H1 (cell line): ENCODE measurements at regions not wholly inside any gene's neighbourhood (a gene's known extent, or its start where the extent isn't known, plus 50 kb on each side); places are given as distances from the start of the nearest gene placed in this dataset.
"Not testable (repeated sequence)": the region's sequence is repeated elsewhere in the genome, so short reads cannot be mapped to it uniquely, and the experiment has no call there.

Experiments
- CTCF ChIA-PET: fragments of 300-600 bp; sonication (Branson Sonifier 250); formaldehyde crosslinking; loops from one replicate; lab custom pipeline; 2021; ENCODE audit not compliant: partially characterized antibody; lab: Charles Lee
- POLR2A ChIA-PET: fragments of 300-600 bp; sonication (Branson Sonifier 250); formaldehyde crosslinking; loops from one replicate; lab custom pipeline; 2021; ENCODE audit warnings: inconsistent platforms; ENCODE audit not compliant: partially characterized antibody; lab: Charles Lee
- DNase-seq, 2 experiments: peaks; one replicate each; pipeline versions ENCODE4 v3.0.0 to v3.0.0-alpha.2; 2010 to 2022; ENCODE audit warnings: low spot score in 2 of 2, low read depth in 1 of 2, mixed read lengths in 1 of 2
- FAIRE-seq: peaks from 2 replicates; lab custom pipeline; 2011; peaks lifted over from hg19 to GRCh38; lab: Jason Lieb, UNC
- H2AFZ ChIP-seq: 2 replicates; pipeline ENCODE4 v1.8.1; 2012; ENCODE audit warnings: low read length, inconsistent platforms
- H2AK5ac ChIP-seq: 2 replicates; pipeline ENCODE4 v1.6.1; 2013; ENCODE audit warnings: low read depth, low read length
- H2BK120ac ChIP-seq: replicated peaks from 2 replicates; pipeline ENCODE3; 2013; ENCODE audit warnings: low read depth, low read length, inconsistent platforms
- H2BK12ac ChIP-seq: 2 replicates; pipeline ENCODE4 v1.6.1; 2013; ENCODE audit warnings: low read depth, low read length
- H2BK15ac ChIP-seq: 2 replicates; pipeline ENCODE4 v1.6.1; 2013; ENCODE audit warnings: low read length
- H2BK20ac ChIP-seq: 2 replicates; pipeline ENCODE4 v1.6.1; 2013; ENCODE audit warnings: low read length
- H2BK5ac ChIP-seq: 2 replicates; pipeline ENCODE4 v1.6.1; 2013; ENCODE audit warnings: low read depth, low read length
- H3K14ac ChIP-seq: 2 replicates; pipeline ENCODE4 v1.6.1; 2013; ENCODE audit warnings: inconsistent platforms; ENCODE audit not compliant: insufficient read length
- H3K18ac ChIP-seq: 2 replicates; pipeline ENCODE4 v1.6.1; 2013; ENCODE audit warnings: low read length; ENCODE audit errors: extremely low read depth
- H3K23ac ChIP-seq: 2 replicates; pipeline ENCODE4 v1.6.1; 2013; ENCODE audit warnings: inconsistent platforms; ENCODE audit not compliant: insufficient read length
- H3K23me2 ChIP-seq: 2 replicates; pipeline ENCODE4 v1.6.1; 2013; ENCODE audit warnings: low read depth, low read length
- H3K27ac ChIP-seq: 2 replicates; pipeline ENCODE4 v1.6.1; 2011; ENCODE audit warnings: low read depth, low read length, inconsistent platforms
- H3K27me3 ChIP-seq, 4 experiments: replicated peaks in 1 of 4; 1 replicate in 1 of 4; 2 replicates in 3 of 4; pipeline versions ENCODE4 v1.6.1 to v1.8.1; 2011 to 2013; ENCODE audit warnings: low read length in 3 of 4, mild to moderate bottlenecking in 3 of 4, inconsistent platforms in 2 of 4, mixed read lengths in 2 of 4, moderate library complexity in 1 of 4; ENCODE audit not compliant: control insufficient read depth in 3 of 4, insufficient read depth in 3 of 4; ENCODE audit errors: extremely low read depth in 1 of 4
- H3K36me3 ChIP-seq, 4 experiments: 2 replicates each; pipeline versions ENCODE4 v1.6.1 to v1.8.1; 2011 to 2013; ENCODE audit warnings: mild to moderate bottlenecking in 4 of 4, low read length in 3 of 4, moderate library complexity in 2 of 4, control low read depth in 1 of 4, inconsistent platforms in 1 of 4; ENCODE audit not compliant: insufficient read depth in 4 of 4, control insufficient read depth in 2 of 4
- H3K4ac ChIP-seq: replicated peaks from 2 replicates; pipeline ENCODE3; 2013; ENCODE audit warnings: low read length, low read depth, mixed read lengths, inconsistent platforms; ENCODE audit not compliant: insufficient read length
- H3K4me1 ChIP-seq, 4 experiments: replicated peaks in 1 of 4; 1 replicate in 1 of 4; 2 replicates in 3 of 4; pipeline versions ENCODE4 v1.6.1 to v1.8.1; 2011 to 2013; ENCODE audit warnings: low read length in 3 of 4, inconsistent platforms in 2 of 4, mixed read lengths in 1 of 4; ENCODE audit not compliant: insufficient read depth in 4 of 4, control insufficient read depth in 3 of 4
- H3K4me2 ChIP-seq, 2 experiments: 2 replicates each; pipeline versions ENCODE4 v1.6.1 to v1.8.1; 2011 to 2013; ENCODE audit warnings: low read depth in 2 of 2, low read length in 2 of 2, control low read depth in 1 of 2, inconsistent platforms in 1 of 2, mild to moderate bottlenecking in 1 of 2; ENCODE audit not compliant: insufficient read depth in 1 of 2
- H3K4me3 ChIP-seq, 4 experiments: fragments of 200-600, 300-600 bp in 1 of 4; sonication (generic), shearing (Covaris generic), sonication (Bioruptor Twin) in 1 of 4; 2 replicates each; pipeline versions ENCODE4 v1.5.1 to v1.8.1; 2011 to 2016; ENCODE audit warnings: low read length in 4 of 4, low read depth in 3 of 4, control low read depth in 2 of 4, inconsistent platforms in 2 of 4, mild to moderate bottlenecking in 2 of 4, mixed read lengths in 1 of 4, moderate library complexity in 1 of 4; ENCODE audit not compliant: insufficient read depth in 2 of 4; ENCODE audit errors: extremely low read depth in 1 of 4
- H3K56ac ChIP-seq: replicated peaks from 2 replicates; pipeline ENCODE3; 2013; ENCODE audit warnings: low read depth, mild to moderate bottlenecking, mixed read lengths, low read length, inconsistent platforms; ENCODE audit not compliant: insufficient read length
- H3K79me1 ChIP-seq: 2 replicates; pipeline ENCODE4 v1.6.1; 2013; ENCODE audit warnings: low read depth, low read length, control low read depth
- H3K79me2 ChIP-seq, 2 experiments: 2 replicates each; pipeline versions ENCODE4 v1.6.1 to v1.8.1; 2012 to 2013; ENCODE audit warnings: low read length in 2 of 2, mild to moderate bottlenecking in 2 of 2, inconsistent platforms in 1 of 2; ENCODE audit not compliant: insufficient read depth in 2 of 2, control insufficient read depth in 1 of 2
- H3K9ac ChIP-seq, 4 experiments: replicated peaks in 1 of 4; 1 replicate in 1 of 4; 2 replicates in 3 of 4; pipeline versions ENCODE4 v1.6.1 to v1.8.1; 2011 to 2013; ENCODE audit warnings: low read depth in 3 of 4, low read length in 3 of 4, control low read depth in 2 of 4, mild to moderate bottlenecking in 2 of 4, moderate library complexity in 2 of 4, inconsistent platforms in 1 of 4; ENCODE audit errors: extremely low read depth in 1 of 4
- H3K9me3 ChIP-seq, 2 experiments: 2 replicates each; pipeline versions ENCODE4 v1.6.1 to v1.8.1; 2012 to 2013; ENCODE audit warnings: mild to moderate bottlenecking in 2 of 2, moderate library complexity in 2 of 2, control low read depth in 1 of 2, inconsistent platforms in 1 of 2, low read depth in 1 of 2, low read length in 1 of 2, mixed read lengths in 1 of 2; ENCODE audit not compliant: insufficient read depth in 2 of 2
- H4K20me1 ChIP-seq, 2 experiments: replicated peaks in 1 of 2; 2 replicates each; pipeline versions ENCODE3 to v1.8.1; 2011 to 2013; ENCODE audit warnings: inconsistent platforms in 2 of 2, low read length in 2 of 2, mild to moderate bottlenecking in 1 of 2; ENCODE audit not compliant: insufficient read depth in 2 of 2, control insufficient read depth in 1 of 2
- H4K5ac ChIP-seq: 2 replicates; pipeline ENCODE4 v1.6.1; 2013; ENCODE audit warnings: low read length, low read depth, mixed read lengths, inconsistent platforms; ENCODE audit not compliant: insufficient read length
- H4K8ac ChIP-seq: 2 replicates; pipeline ENCODE4 v1.8.0; 2013; ENCODE audit warnings: mild to moderate bottlenecking, moderate library complexity, low read length, inconsistent platforms; ENCODE audit not compliant: insufficient read depth; ENCODE audit errors: extremely low read depth
- H4K91ac ChIP-seq: replicated peaks from 2 replicates; pipeline ENCODE3; 2013; ENCODE audit warnings: low read length, mixed read lengths, inconsistent platforms; ENCODE audit not compliant: insufficient read length
- WGBS, 2 experiments: shearing (Covaris generic) in 1 of 2; methylation state at CpG; one replicate each; pipeline versions ENCODE4 v1.1.6 to v1.1.7; 2013 to 2015; ENCODE audit warnings: low lambda C conversion rate in 2 of 2, mixed read lengths in 2 of 2, inconsistent platforms in 1 of 2, low coverage in 1 of 2, missing lambda C conversion rate in 1 of 2; ENCODE audit not compliant: insufficient replicate concordance in 2 of 2, insufficient coverage in 1 of 2, insufficient read length in 1 of 2; ENCODE audit errors: extremely low coverage in 1 of 2, missing lambda C conversion rate in 1 of 2; 5-methylcytosine and 5-hydroxymethylcytosine counted together

- H3K27me3 ChIP-seq, H3K4ac ChIP-seq, H2BK12ac ChIP-seq, H3K9me3 ChIP-seq, H3K4me1 ChIP-seq, H2AFZ ChIP-seq, H4K5ac ChIP-seq, H3K4me3 ChIP-seq, H2BK20ac ChIP-seq, H4K91ac ChIP-seq, H3K79me2 ChIP-seq, H3K4me2 ChIP-seq, H3K23ac ChIP-seq, H3K18ac ChIP-seq, H3K14ac ChIP-seq, H4K8ac ChIP-seq, H3K36me3 ChIP-seq, POLR2A ChIA-PET, FAIRE-seq, H2BK5ac ChIP-seq, H4K20me1 ChIP-seq, DNase-seq, H2BK15ac ChIP-seq, H3K27ac ChIP-seq, H3K79me1 ChIP-seq, H3K56ac ChIP-seq, H3K9ac ChIP-seq, CTCF ChIA-PET, H3K23me2 ChIP-seq, H2AK5ac ChIP-seq, H2BK120ac ChIP-seq: not testable (repeated sequence)
- 84% methylated on average over 5 of the region's 7 CpGs; no CpG with 5 or more reads in 1 of the 2 experiments for WGBS, 2 experiments
Measured at GRCh38 chrX:120729506-120730255, 99.8 kb upstream of the C1GALT1C1 start.
